ENCODE measurements at regions not wholly inside any gene's neighbourhood (a gene's known extent, or its start where the extent isn't known, plus 50 kb on each side); places are given as distances from the start of the nearest gene placed in this dataset.

- DNase-seq = no peak
Observed at GRCh38 chr4:11700751-11701226, 272.1 kb upstream of the HS3ST1 start.

GRCh38 chr4:11698846-11699590 lies 270.3 kb upstream of the HS3ST1 start:
- H3K4me1 ChIP-seq (ENCODE audit: low read length) = no peaks in the 10 kb centered on the region
- no peak overlapping the region for H2AFZ ChIP-seq (ENCODE audit: low read length)
- H3K9me3 ChIP-seq (replicated peaks; ENCODE audit: insufficient read depth, low read length) = no peaks in the 10 kb centered on the region
- no peak for DNase-seq
- H3F3A ChIP-seq (ENCODE audit: insufficient read depth, low read length) = no peaks in the 10 kb centered on the region
- H3K27ac ChIP-seq (ENCODE audit: low read length) = no peak overlapping the region
- no peak overlapping the region for H3K4me3 ChIP-seq (ENCODE audit: low read length)
- H3K9me2 ChIP-seq (replicated peaks; ENCODE audit: insufficient read depth, low read length) = no peaks in the 10 kb centered on the region
- H3K79me2 ChIP-seq (ENCODE audit: low read length) = no peaks in the 10 kb centered on the region
- TF ChIP-seq CTCF (IDR thresholded peaks at IDR 0.05; ENCODE audit: low read length) = no peak
- TF ChIP-seq EZH2 (optimal IDR thresholded peaks at IDR 0.05; ENCODE audit: low read depth, low read length) = no peak
- no peak for TF ChIP-seq EZH2phosphoT487 (IDR thresholded peaks at IDR 0.05; ENCODE audit: low read length)
- H3K4me2 ChIP-seq (ENCODE audit: low read depth, low read length) = no peak overlapping the region
- H4K20me1 ChIP-seq (ENCODE audit: insufficient read depth, low read length) = no peaks in the 10 kb centered on the region
- H3K36me3 ChIP-seq (replicated peaks; ENCODE audit: insufficient read depth, low read length) = no peaks in the 10 kb centered on the region
- no peaks in the 10 kb centered on the region for H3K27me3 ChIP-seq (replicated peaks; ENCODE audit: insufficient read depth, low read length)
- H3K9ac ChIP-seq (ENCODE audit: low read length) = no peak overlapping the region

More at GRCh38 chr4:11700751-11701226, 272.1 kb upstream of the HS3ST1 start:
- Histone ChIP-seq H4K20me1 (ENCODE audit: insufficient read depth, low read length) (no peaks in the 10 kb centered on the region), H3K36me3 (replicated peaks; ENCODE audit: insufficient read depth, low read length) (no peaks in the 10 kb centered on the region), H3K27me3 (replicated peaks; ENCODE audit: insufficient read depth, low read length) (no peaks in the 10 kb centered on the region), H3K9me2 (replicated peaks; ENCODE audit: insufficient read depth, low read length) (no peaks in the 10 kb centered on the region), H3K27ac (ENCODE audit: low read length) (no peak overlapping the region), H3K4me1 (ENCODE audit: low read length) (no peaks in the 10 kb centered on the region), H3K9ac (ENCODE audit: low read length) (no peak overlapping the region), H3K79me2 (ENCODE audit: low read length) (no peaks in the 10 kb centered on the region), H3F3A (ENCODE audit: insufficient read depth, low read length) (no peaks in the 10 kb centered on the region), H3K4me2 (ENCODE audit: low read depth, low read length) (no peak overlapping the region), H3K9me3 (replicated peaks; ENCODE audit: insufficient read depth, low read length) (no peaks in the 10 kb centered on the region), H2AFZ (ENCODE audit: low read length) (no peak overlapping the region), H3K4me3 (ENCODE audit: low read length) (no peak overlapping the region)
- TF ChIP-seq EZH2phosphoT487 (IDR thresholded peaks at IDR 0.05; ENCODE audit: low read length) (no peak), EZH2 (optimal IDR thresholded peaks at IDR 0.05; ENCODE audit: low read depth, low read length) (no peak), CTCF (IDR thresholded peaks at IDR 0.05; ENCODE audit: low read length) (no peak)

- Histone ChIP-seq H4K20me1 (ENCODE audit: insufficient read depth, low read length) (no peaks in the 10 kb centered on the region), H3K4me1 (ENCODE audit: low read length) (no peaks in the 10 kb centered on the region), H3K9me2 (replicated peaks; ENCODE audit: insufficient read depth, low read length) (no peaks in the 10 kb centered on the region), H3K4me2 (ENCODE audit: low read depth, low read length) (no peak overlapping the region), H3K36me3 (replicated peaks; ENCODE audit: insufficient read depth, low read length) (no peaks in the 10 kb centered on the region), H2AFZ (ENCODE audit: low read length) (no peak overlapping the region), H3K27ac (ENCODE audit: low read length) (no peak overlapping the region), H3K79me2 (ENCODE audit: low read length) (no peaks in the 10 kb centered on the region), H3K9ac (ENCODE audit: low read length) (no peak overlapping the region), H3K9me3 (replicated peaks; ENCODE audit: insufficient read depth, low read length) (no peaks in the 10 kb centered on the region), H3F3A (ENCODE audit: insufficient read depth, low read length) (no peaks in the 10 kb centered on the region), H3K27me3 (replicated peaks; ENCODE audit: insufficient read depth, low read length) (no peaks in the 10 kb centered on the region), H3K4me3 (ENCODE audit: low read length) (no peak overlapping the region)
- TF ChIP-seq CTCF (IDR thresholded peaks at IDR 0.05; ENCODE audit: low read length) = no peak
- no peak for TF ChIP-seq EZH2phosphoT487 (IDR thresholded peaks at IDR 0.05; ENCODE audit: low read length)
- no peak for TF ChIP-seq EZH2 (optimal IDR thresholded peaks at IDR 0.05; ENCODE audit: low read depth, low read length)
- no peak for DNase-seq
Observed at GRCh38 chr4:11698033-11698432, 269.3 kb upstream of the HS3ST1 start.
